ENCODE measurements at regions not wholly inside any gene's neighbourhood (a gene's known extent, or its start where the extent isn't known, plus 50 kb on each side); places are given as distances from the start of the nearest gene placed in this dataset.
A peak's percentile ranks its signal among the peaks of the same experiment; 100 is the strongest.

DNA sequence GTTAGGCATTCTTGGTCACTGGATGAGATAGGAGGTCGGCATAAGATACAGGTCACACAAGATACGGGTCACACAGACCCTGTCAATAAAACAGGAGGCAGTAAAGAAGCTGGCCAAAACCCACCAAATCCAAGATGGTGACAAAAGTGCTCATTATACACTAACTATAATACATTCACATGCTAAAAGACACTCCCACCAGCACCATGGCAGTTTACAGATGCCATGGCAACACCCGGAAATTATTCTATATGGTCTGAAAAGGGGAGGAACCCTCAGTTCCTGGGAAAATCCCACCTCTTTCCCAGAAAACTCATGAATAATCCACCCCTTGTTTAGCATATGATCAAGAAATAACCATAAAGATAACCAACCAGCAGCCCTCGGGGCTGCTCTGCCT is 56.0 kb upstream of the PTPRM start:
- Histone ChIP-seq H2AFZ (no peak overlapping the region), H3K79me2 (no peaks in the 10 kb centered on the region), H4K20me1 (ENCODE audit: insufficient read depth, poor library complexity, severe bottlenecking) (no peaks in the 10 kb centered on the region), H3K4me2 (no peak overlapping the region), H3K27me3 (no peaks in the 10 kb centered on the region), H3K9me3 (ENCODE audit: low read depth) (no peaks in the 10 kb centered on the region), H3K4me3 (no peak overlapping the region), H3K36me3 (replicated peaks; ENCODE audit: insufficient read depth, low read depth) (no peaks in the 10 kb centered on the region), H3K4me1 (ENCODE audit: insufficient read depth) (no peaks in the 10 kb centered on the region), H3K27ac (no peak overlapping the region), H3K9me2 (replicated peaks; ENCODE audit: insufficient read depth) (no peaks in the 10 kb centered on the region)
- WGBS (ENCODE audit: low lambda C conversion rate, missing lambda C conversion rate): 89% methylated on average over 4 of the region's 4 CpGs
- DNase-seq (ENCODE audit: low spot score): no peak
- TF ChIP-seq EZH2 (IDR thresholded peaks at IDR 0.05; ENCODE audit: borderline replicate concordance) (no peak), EZH2phosphoT487 (IDR thresholded peaks at IDR 0.05; ENCODE audit: low read depth, severe bottlenecking, unreplicated experiment) (no peak)

DNA sequence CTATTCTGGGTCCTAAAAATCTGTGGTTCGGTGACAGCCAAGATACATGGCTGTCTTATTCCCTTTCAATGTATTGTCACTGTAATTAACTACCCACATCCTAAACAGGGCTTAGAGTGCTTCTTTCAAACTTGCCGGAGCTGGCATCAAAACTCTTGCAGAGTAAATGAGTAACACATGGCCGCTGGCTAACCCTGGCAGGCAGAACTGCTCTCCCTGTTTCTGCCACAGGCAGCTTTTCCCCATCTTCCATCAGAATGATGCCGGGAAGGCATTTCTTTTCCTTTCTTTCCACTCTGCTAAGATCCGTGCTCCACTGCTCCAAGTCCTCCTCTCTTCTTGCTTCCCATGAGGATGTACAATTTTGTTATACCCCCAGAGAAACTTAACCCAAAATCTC is 54.8 kb upstream of the PTPRM start:
- Histone ChIP-seq H3K27ac (no peak overlapping the region), H3K4me3 (no peak overlapping the region), H3K4me1 (ENCODE audit: insufficient read depth) (no peaks in the 10 kb centered on the region), H3K36me3 (replicated peaks; ENCODE audit: insufficient read depth, low read depth) (no peaks in the 10 kb centered on the region), H3K9me3 (ENCODE audit: low read depth) (no peaks in the 10 kb centered on the region), H3K4me2 (no peak overlapping the region), H3K79me2 (no peaks in the 10 kb centered on the region), H4K20me1 (ENCODE audit: insufficient read depth, poor library complexity, severe bottlenecking) (no peaks in the 10 kb centered on the region), H3K27me3 (no peaks in the 10 kb centered on the region), H2AFZ (no peak overlapping the region), H3K9me2 (replicated peaks; ENCODE audit: insufficient read depth) (no peaks in the 10 kb centered on the region)
- DNase-seq (ENCODE audit: low spot score): peak; percentile 16
- TF ChIP-seq, protein P1, sequence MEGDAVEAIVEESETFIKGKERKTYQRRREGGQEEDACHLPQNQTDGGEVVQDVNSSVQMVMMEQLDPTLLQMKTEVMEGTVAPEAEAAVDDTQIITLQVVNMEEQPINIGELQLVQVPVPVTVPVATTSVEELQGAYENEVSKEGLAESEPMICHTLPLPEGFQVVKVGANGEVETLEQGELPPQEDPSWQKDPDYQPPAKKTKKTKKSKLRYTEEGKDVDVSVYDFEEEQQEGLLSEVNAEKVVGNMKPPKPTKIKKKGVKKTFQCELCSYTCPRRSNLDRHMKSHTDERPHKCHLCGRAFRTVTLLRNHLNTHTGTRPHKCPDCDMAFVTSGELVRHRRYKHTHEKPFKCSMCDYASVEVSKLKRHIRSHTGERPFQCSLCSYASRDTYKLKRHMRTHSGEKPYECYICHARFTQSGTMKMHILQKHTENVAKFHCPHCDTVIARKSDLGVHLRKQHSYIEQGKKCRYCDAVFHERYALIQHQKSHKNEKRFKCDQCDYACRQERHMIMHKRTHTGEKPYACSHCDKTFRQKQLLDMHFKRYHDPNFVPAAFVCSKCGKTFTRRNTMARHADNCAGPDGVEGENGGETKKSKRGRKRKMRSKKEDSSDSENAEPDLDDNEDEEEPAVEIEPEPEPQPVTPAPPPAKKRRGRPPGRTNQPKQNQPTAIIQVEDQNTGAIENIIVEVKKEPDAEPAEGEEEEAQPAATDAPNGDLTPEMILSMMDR (IDR thresholded peaks at IDR 0.05; ENCODE audit: poor library complexity): no peak
- TF ChIP-seq EZH2phosphoT487 (IDR thresholded peaks at IDR 0.05; ENCODE audit: low read depth, severe bottlenecking, unreplicated experiment): no peak
- no peak for TF ChIP-seq EZH2 (IDR thresholded peaks at IDR 0.05; ENCODE audit: borderline replicate concordance)
- WGBS (ENCODE audit: low lambda C conversion rate, missing lambda C conversion rate): 59% methylated on average over 5 of the region's 5 CpGs

DNA sequence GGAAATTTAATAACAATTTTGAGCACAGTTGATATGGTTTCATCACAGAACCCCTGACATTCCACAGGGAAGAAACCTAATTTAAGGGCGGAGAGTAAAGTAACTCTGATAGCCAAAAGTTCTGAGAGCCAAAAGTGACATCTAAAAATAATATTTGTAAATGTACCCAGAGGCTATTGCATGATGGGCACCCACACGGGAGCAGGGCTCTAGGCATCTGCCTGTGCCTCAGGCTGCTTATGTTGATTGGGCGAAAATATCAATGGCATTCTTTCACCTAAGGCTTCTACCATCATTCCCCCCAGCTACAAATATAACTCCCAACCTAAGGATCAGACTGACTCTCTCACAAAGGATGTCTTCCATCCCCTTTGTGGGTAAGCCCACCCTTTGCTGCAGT is 54.1 kb upstream of the PTPRM start:
- Histone ChIP-seq H3K36me3 (replicated peaks; ENCODE audit: insufficient read depth, low read depth) (no peaks in the 10 kb centered on the region), H3K9me3 (ENCODE audit: low read depth) (no peaks in the 10 kb centered on the region), H4K20me1 (ENCODE audit: insufficient read depth, poor library complexity, severe bottlenecking) (no peaks in the 10 kb centered on the region), H3K4me2 (no peak overlapping the region), H3K4me1 (ENCODE audit: insufficient read depth) (no peaks in the 10 kb centered on the region), H3K27ac (no peak overlapping the region), H3K27me3 (no peaks in the 10 kb centered on the region), H3K79me2 (no peaks in the 10 kb centered on the region), H2AFZ (no peak overlapping the region), H3K4me3 (no peak overlapping the region), H3K9me2 (replicated peaks; ENCODE audit: insufficient read depth) (no peaks in the 10 kb centered on the region)
- 81% methylated on average over 3 of the region's 3 CpGs for WGBS (ENCODE audit: low lambda C conversion rate, missing lambda C conversion rate)
- DNase-seq (ENCODE audit: low spot score): no peak
- TF ChIP-seq EZH2 (IDR thresholded peaks at IDR 0.05; ENCODE audit: borderline replicate concordance): no peak
- TF ChIP-seq, protein P1 (IDR thresholded peaks at IDR 0.05; ENCODE audit: poor library complexity): no peak
- TF ChIP-seq EZH2phosphoT487 (IDR thresholded peaks at IDR 0.05; ENCODE audit: low read depth, severe bottlenecking, unreplicated experiment): no peak

DNA sequence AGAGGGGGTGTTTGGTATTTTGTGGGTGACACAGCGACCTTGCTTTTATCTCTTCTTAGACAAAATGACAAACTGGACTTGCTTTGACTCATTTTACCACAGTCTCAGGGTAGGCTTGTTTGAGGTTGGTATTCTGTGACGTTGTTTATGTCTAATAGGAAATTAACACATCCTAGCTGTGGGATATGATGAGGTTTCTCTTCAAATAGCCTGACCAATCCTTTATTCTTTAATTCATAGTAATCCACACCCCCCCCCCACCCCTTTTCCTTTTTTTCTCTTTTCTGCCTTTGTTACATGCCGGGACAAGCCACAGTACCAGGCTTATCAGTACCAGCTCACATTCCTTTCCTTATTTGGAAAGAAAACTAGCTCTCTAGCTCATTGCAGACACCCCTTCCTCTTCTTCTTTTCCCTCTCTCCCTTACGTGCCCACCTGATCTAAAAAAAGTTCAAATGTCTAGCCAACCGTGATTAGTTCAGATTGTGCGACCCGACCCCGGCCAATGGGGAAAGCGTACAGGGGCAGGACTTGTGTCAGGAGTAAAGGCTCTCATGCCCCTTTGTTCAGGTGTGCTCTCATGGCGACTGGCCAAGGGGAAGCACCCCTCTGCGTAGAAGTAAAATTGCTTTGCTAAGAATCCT is 52.2 kb upstream of the PTPRM start:
- TF ChIP-seq, protein P1 (IDR thresholded peaks at IDR 0.05; ENCODE audit: poor library complexity): no peak
- no peak for TF ChIP-seq EZH2phosphoT487 (IDR thresholded peaks at IDR 0.05; ENCODE audit: low read depth, severe bottlenecking, unreplicated experiment)
- no peak for TF ChIP-seq EZH2 (IDR thresholded peaks at IDR 0.05; ENCODE audit: borderline replicate concordance)
- Histone ChIP-seq H3K27ac (peak overlapping the region; percentile 47), H3K79me2 (no peaks in the 10 kb centered on the region), H2AFZ (no peak overlapping the region), H3K9me2 (replicated peaks; ENCODE audit: insufficient read depth) (no peaks in the 10 kb centered on the region), H3K27me3 (no peaks in the 10 kb centered on the region), H3K4me2 (peak overlapping the region; percentile 49), H3K36me3 (replicated peaks; ENCODE audit: insufficient read depth, low read depth) (no peaks in the 10 kb centered on the region), H3K4me3 (no peak overlapping the region), H3K4me1 (ENCODE audit: insufficient read depth) (no peaks in the 10 kb centered on the region), H3K9me3 (ENCODE audit: low read depth) (no peaks in the 10 kb centered on the region), H4K20me1 (ENCODE audit: insufficient read depth, poor library complexity, severe bottlenecking) (no peaks in the 10 kb centered on the region)
- DNase-seq (ENCODE audit: low spot score): peak; percentile 8
- WGBS (ENCODE audit: low lambda C conversion rate, missing lambda C conversion rate): 48% methylated on average over 11 of the region's 11 CpGs

All from hepatocyte (in vitro differentiated cells).